ENCODE measurements at regions not wholly inside any gene's neighbourhood (a gene's known extent, or its start where the extent isn't known, plus 50 kb on each side); places are given as distances from the start of the nearest gene placed in this dataset.
"Not testable (repeated sequence)": the region's sequence is repeated elsewhere in the genome, so short reads cannot be mapped to it uniquely, and the experiment has no call there.

GRCh38 chr18:51498085-51498855 lies 300.8 kb upstream of the MEX3C start:
- no peaks in the 10 kb centered on the region for H3K36me3 ChIP-seq (ENCODE audit: control insufficient read depth, low read length)
- H3K27me3 ChIP-seq (ENCODE audit: control insufficient read depth, low read length), result no peaks in the 10 kb centered on the region
- TF ChIP-seq CTCF (IDR thresholded peaks at IDR 0.05; ENCODE audit: low read depth, low read length, poor library complexity, severe bottlenecking) (no peak), EZH2phosphoT487 (IDR thresholded peaks at IDR 0.05; ENCODE audit: borderline replicate concordance, low read length) (no peak)
- H3K4me3 ChIP-seq (ENCODE audit: low read length), result no peak overlapping the region
- no peaks in the 10 kb centered on the region for H3K9me3 ChIP-seq (ENCODE audit: control insufficient read depth, insufficient read depth, low read length)
- H3F3A ChIP-seq (ENCODE audit: control insufficient read depth, insufficient read depth), result no peaks in the 10 kb centered on the region
- no peaks in the 10 kb centered on the region for H3K4me1 ChIP-seq (ENCODE audit: control insufficient read depth, low read length)
- H3K27ac ChIP-seq (ENCODE audit: low read depth, low read length), result no peak overlapping the region
- H3K79me2 ChIP-seq (ENCODE audit: control insufficient read depth, low read length), result no peaks in the 10 kb centered on the region
- no peak overlapping the region for H3K4me2 ChIP-seq (ENCODE audit: low read length)
- no peaks in the 10 kb centered on the region for H3K9me2 ChIP-seq (replicated peaks; ENCODE audit: control insufficient read depth, low read length)
- no peaks in the 10 kb centered on the region for H4K20me1 ChIP-seq (ENCODE audit: control insufficient read depth, insufficient read depth, low read depth, low read length)

GRCh38 chr18:51503351-51503750 lies 305.9 kb upstream of the MEX3C start:
- Histone ChIP-seq H3K9me3 (ENCODE audit: control insufficient read depth, insufficient read depth, low read length) (0 out of 2 replicates have a peak, but pooled peaks cover 3% of the 10 kb centered on the region), H3F3A (ENCODE audit: control insufficient read depth, insufficient read depth) (no peaks in the 10 kb centered on the region), H3K9me2 (replicated peaks; ENCODE audit: control insufficient read depth, low read length) (no peaks in the 10 kb centered on the region; the same call in 1 of the 2 replicates), H3K36me3 (ENCODE audit: control insufficient read depth, low read length) (no peaks in the 10 kb centered on the region), H3K27ac (ENCODE audit: low read depth, low read length) (no peak overlapping the region), H3K4me2 (ENCODE audit: low read length) (no peak overlapping the region), H3K27me3 (ENCODE audit: control insufficient read depth, low read length) (no peaks in the 10 kb centered on the region), H3K79me2 (ENCODE audit: control insufficient read depth, low read length) (no peaks in the 10 kb centered on the region), H3K4me3 (ENCODE audit: low read length) (no peak overlapping the region), H3K4me1 (ENCODE audit: control insufficient read depth, low read length) (no peaks in the 10 kb centered on the region), H4K20me1 (ENCODE audit: control insufficient read depth, insufficient read depth, low read depth, low read length) (no peaks in the 10 kb centered on the region)
- no peak for TF ChIP-seq EZH2phosphoT487 (IDR thresholded peaks at IDR 0.05; ENCODE audit: borderline replicate concordance, low read length)
- no peak for TF ChIP-seq CTCF (IDR thresholded peaks at IDR 0.05; ENCODE audit: low read depth, low read length, poor library complexity, severe bottlenecking)

- H3K27ac ChIP-seq (ENCODE audit: low read depth, low read length), result no peak overlapping the region
- no peaks in the 10 kb centered on the region for H3K4me1 ChIP-seq (ENCODE audit: control insufficient read depth, low read length)
- no peaks in the 10 kb centered on the region for H3F3A ChIP-seq (ENCODE audit: control insufficient read depth, insufficient read depth)
- H3K9me2 ChIP-seq (replicated peaks; ENCODE audit: control insufficient read depth, low read length), result no peaks in the 10 kb centered on the region; the same call in 1 of the 2 replicates
- H3K4me3 ChIP-seq (ENCODE audit: low read length), result no peak overlapping the region
- no peak overlapping the region for H3K4me2 ChIP-seq (ENCODE audit: low read length)
- no peaks in the 10 kb centered on the region for H3K27me3 ChIP-seq (ENCODE audit: control insufficient read depth, low read length)
- 0 out of 2 replicates have a peak, but pooled peaks cover 3% of the 10 kb centered on the region for H3K9me3 ChIP-seq (ENCODE audit: control insufficient read depth, insufficient read depth, low read length)
- H3K36me3 ChIP-seq (ENCODE audit: control insufficient read depth, low read length), result no peaks in the 10 kb centered on the region
- no peaks in the 10 kb centered on the region for H4K20me1 ChIP-seq (ENCODE audit: control insufficient read depth, insufficient read depth, low read depth, low read length)
- no peak for TF ChIP-seq EZH2phosphoT487 (IDR thresholded peaks at IDR 0.05; ENCODE audit: borderline replicate concordance, low read length)
- TF ChIP-seq CTCF (IDR thresholded peaks at IDR 0.05; ENCODE audit: low read depth, low read length, poor library complexity, severe bottlenecking), result no peak
- H3K79me2 ChIP-seq (ENCODE audit: control insufficient read depth, low read length), result no peaks in the 10 kb centered on the region
Measured at GRCh38 chr18:51506811-51507210, 309.3 kb upstream of the MEX3C start.

GRCh38 chr18:51508410-51508809 lies 310.9 kb upstream of the MEX3C start:
- not testable (repeated sequence) for H4K20me1 ChIP-seq (ENCODE audit: control insufficient read depth, insufficient read depth, low read depth, low read length); H3K4me1 ChIP-seq (ENCODE audit: control insufficient read depth, low read length); H3K9me2 ChIP-seq (replicated peaks; ENCODE audit: control insufficient read depth, low read length); H3F3A ChIP-seq (ENCODE audit: control insufficient read depth, insufficient read depth); H3K36me3 ChIP-seq (ENCODE audit: control insufficient read depth, low read length); H3K27ac ChIP-seq (ENCODE audit: low read depth, low read length); H3K4me3 ChIP-seq (ENCODE audit: low read length); H3K79me2 ChIP-seq (ENCODE audit: control insufficient read depth, low read length); H3K27me3 ChIP-seq (ENCODE audit: control insufficient read depth, low read length); H3K9me3 ChIP-seq (ENCODE audit: control insufficient read depth, insufficient read depth, low read length); H3K4me2 ChIP-seq (ENCODE audit: low read length)

Data from DOHH2 (cell line).